Body of pancreas (tissue), 4 donors: ENCODE measurements at regions not wholly inside any gene's neighbourhood (a gene's known extent, or its start where the extent isn't known, plus 50 kb on each side); places are given as distances from the start of the nearest gene placed in this dataset.

ENCODE experiments used
- CTCF ChIP-seq, 7 experiments: fragments of 450-650 bp in 4 of 7; fragments of 200-600 bp in 3 of 7; sonication (generic) in 3 of 7; IDR thresholded peaks; one replicate each; pipeline ENCODE4 v1.5.1; 2016 to 2019; ENCODE audit warnings: antibody characterized with exemption in 7 of 7
- POLR2A ChIP-seq, 3 donors: fragments of 450-650 bp; IDR thresholded peaks; one replicate each; pipeline ENCODE4 v1.6.1; 2016; ENCODE audit warnings: antibody characterized with exemption in 3 of 3, mild to moderate bottlenecking in 2 of 3

- TF ChIP-seq POLR2A (IDR thresholded peaks at IDR 0.05) (no peak), CTCF (IDR thresholded peaks at IDR 0.05) (no peak)
Measured at GRCh38 chr7:118325450-118325808, 100.9 kb downstream of the ANKRD7 start.
